Endothelial cell of umbilical vein (primary cell): ENCODE measurements at regions not wholly inside any gene's neighbourhood (a gene's known extent, or its start where the extent isn't known, plus 50 kb on each side); places are given as distances from the start of the nearest gene placed in this dataset.

Experiments
- BruUV-seq: library from RNA; stranded (reverse); fragments of 400-500 nt; replicated peaks from 2 replicates; lab custom pipeline; 2021; lab: Mats Ljungman, UMichigan
- CTCF ChIA-PET: fragments of 300-600, 350-600 bp; sonication (Branson Sonifier 250); formaldehyde crosslinking; loops from one replicate; lab custom pipeline; 2021; ENCODE audit warnings: antibody characterized with exemption, inconsistent platforms; lab: Charles Lee
- POLR2A ChIA-PET: fragments of 300-600, 350-600 bp; sonication (Branson Sonifier 250); formaldehyde crosslinking; loops from one replicate; lab custom pipeline; 2021; ENCODE audit warnings: antibody characterized with exemption, inconsistent platforms; lab: Charles Lee
- DNase-seq: peaks from one replicate; pipeline ENCODE4 v3.0.0-alpha.2; 2011; ENCODE audit warnings: low read depth, low spot score
- FAIRE-seq: peaks from 2 replicates; lab custom pipeline; 2011; peaks lifted over from hg19 to GRCh38; lab: Jason Lieb, UNC
- H2AFZ ChIP-seq: 2 replicates; pipeline ENCODE4 v1.6.0; 2012; ENCODE audit warnings: low read depth, low read length, control low read depth, inconsistent platforms
- H3K27ac ChIP-seq: 2 replicates; pipeline ENCODE4 v1.5.1; 2011; ENCODE audit warnings: low read depth, mild to moderate bottlenecking, control low read depth, low read length, moderate library complexity; ENCODE audit not compliant: insufficient read depth
- H3K27me3 ChIP-seq, 2 experiments: 2 replicates each; pipeline versions ENCODE4 v1.6.0 to v1.6.1; 2011; ENCODE audit warnings: low read length in 2 of 2, mixed read lengths in 1 of 2; ENCODE audit not compliant: control insufficient read depth in 2 of 2, insufficient read depth in 2 of 2
- H3K36me3 ChIP-seq, 2 experiments: 2 replicates in 1 of 2; 3 replicates in 1 of 2; pipeline ENCODE4 v1.5.1; 2011; ENCODE audit warnings: low read length in 2 of 2, mild to moderate bottlenecking in 1 of 2, moderate library complexity in 1 of 2; ENCODE audit not compliant: control insufficient read depth in 2 of 2, insufficient read depth in 2 of 2; ENCODE audit errors: extremely low read depth in 1 of 2
- H3K4me1 ChIP-seq: 3 replicates; pipeline ENCODE4 v1.5.1; 2011; ENCODE audit warnings: mild to moderate bottlenecking, low read length; ENCODE audit not compliant: control insufficient read depth, insufficient read depth; ENCODE audit errors: extremely low read depth
- H3K4me2 ChIP-seq: 2 replicates; pipeline ENCODE4 v1.6.1; 2011; ENCODE audit warnings: low read length, control low read depth, mixed read lengths; ENCODE audit not compliant: insufficient read depth
- H3K4me3 ChIP-seq, 3 experiments: fragments of 200-600 bp in 1 of 3; sonication (generic), shearing (Covaris generic) in 1 of 3; replicated peaks in 1 of 3; 2 replicates each; pipeline ENCODE4 v1.5.1; 2011 to 2016; ENCODE audit warnings: control low read depth in 3 of 3, low read length in 3 of 3, mild to moderate bottlenecking in 2 of 3, inconsistent platforms in 1 of 3, low read depth in 1 of 3, moderate library complexity in 1 of 3; ENCODE audit not compliant: insufficient read depth in 1 of 3
- H3K79me2 ChIP-seq: 2 replicates; pipeline ENCODE4 v1.6.0; 2012; ENCODE audit warnings: low read length, inconsistent platforms; ENCODE audit not compliant: control insufficient read depth, insufficient read depth
- H3K9ac ChIP-seq: replicated peaks from 2 replicates; pipeline ENCODE3; 2011; ENCODE audit warnings: low read length, control low read depth; ENCODE audit not compliant: insufficient read depth; ENCODE audit errors: extremely low read depth
- H3K9me1 ChIP-seq: replicated peaks from 3 replicates; pipeline ENCODE4 v1.6.0; 2011; ENCODE audit warnings: mild to moderate bottlenecking, low read length; ENCODE audit not compliant: control insufficient read depth, insufficient read depth; ENCODE audit errors: extremely low read depth
- H3K9me3 ChIP-seq: replicated peaks from 2 replicates; pipeline ENCODE4 v1.5.1; 2012; ENCODE audit warnings: low read length, inconsistent platforms; ENCODE audit not compliant: control insufficient read depth, insufficient read depth
- H4K20me1 ChIP-seq: replicated peaks from 2 replicates; pipeline ENCODE3; 2011; ENCODE audit warnings: mild to moderate bottlenecking, low read length; ENCODE audit not compliant: control insufficient read depth, insufficient read depth; ENCODE audit errors: extremely low read depth
- EZH2 ChIP-seq: IDR thresholded peaks from 2 replicates; pipeline ENCODE4 v1.6.1; 2012; ENCODE audit warnings: borderline replicate concordance, low read depth, mild to moderate bottlenecking, moderate library complexity, low read length, inconsistent platforms; ENCODE audit not compliant: severe bottlenecking
- FOS ChIP-seq: IDR thresholded peaks from 2 replicates; pipeline ENCODE4 v1.6.1; 2011; ENCODE audit warnings: mild to moderate bottlenecking, low read length, moderate library complexity, borderline replicate concordance; ENCODE audit not compliant: insufficient read depth
- GATA2 ChIP-seq: IDR thresholded peaks from 2 replicates; pipeline ENCODE4 v1.7.0; 2011; ENCODE audit warnings: low read depth, mild to moderate bottlenecking, moderate library complexity, mixed read lengths, low read length; ENCODE audit not compliant: insufficient read length, insufficient read depth
- JUN ChIP-seq: IDR thresholded peaks from 2 replicates; pipeline ENCODE4 v1.6.1; 2011; ENCODE audit warnings: borderline replicate concordance, low read depth; ENCODE audit not compliant: insufficient read length, insufficient read depth
- POLR2A ChIP-seq: IDR thresholded peaks from 2 replicates; pipeline ENCODE4 v1.6.1; 2012; ENCODE audit warnings: low read depth, mild to moderate bottlenecking, control low read depth, low read length
- POLR2AphosphoS5 ChIP-seq: IDR thresholded peaks from 2 replicates; pipeline ENCODE4 v1.6.1; 2012; ENCODE audit warnings: low read depth, mild to moderate bottlenecking, control low read depth, low read length, moderate library complexity; ENCODE audit not compliant: insufficient read depth
- dilution Hi-C: fragments of 300-500 bp; cut with MboI; formaldehyde crosslinking; loops from one replicate; pipeline ENCODE4 v1.15.0; 2019; ENCODE audit warnings: low sequenced_read_pairs; ENCODE audit not compliant: extremely low pct_ligation_motif_present
- intact Hi-C: fragments of 100-400 bp; cut with micrococcal nuclease; formaldehyde crosslinking; loops from one replicate; pipeline ENCODE4 v1.10.0; 2022
- TF ChIP-seq, protein P1 (sequence below), 2 donors: IDR thresholded peaks; 1 replicate in 1 of 2; 2 replicates in 1 of 2; pipeline ENCODE4 v1.5.1; 2011; ENCODE audit warnings: low read length in 2 of 2, mild to moderate bottlenecking in 2 of 2, moderate library complexity in 2 of 2, control low read depth in 1 of 2, inconsistent platforms in 1 of 2, low read depth in 1 of 2; ENCODE audit not compliant: insufficient read depth in 1 of 2; ENCODE audit errors: extremely low read depth in 1 of 2

DNA sequence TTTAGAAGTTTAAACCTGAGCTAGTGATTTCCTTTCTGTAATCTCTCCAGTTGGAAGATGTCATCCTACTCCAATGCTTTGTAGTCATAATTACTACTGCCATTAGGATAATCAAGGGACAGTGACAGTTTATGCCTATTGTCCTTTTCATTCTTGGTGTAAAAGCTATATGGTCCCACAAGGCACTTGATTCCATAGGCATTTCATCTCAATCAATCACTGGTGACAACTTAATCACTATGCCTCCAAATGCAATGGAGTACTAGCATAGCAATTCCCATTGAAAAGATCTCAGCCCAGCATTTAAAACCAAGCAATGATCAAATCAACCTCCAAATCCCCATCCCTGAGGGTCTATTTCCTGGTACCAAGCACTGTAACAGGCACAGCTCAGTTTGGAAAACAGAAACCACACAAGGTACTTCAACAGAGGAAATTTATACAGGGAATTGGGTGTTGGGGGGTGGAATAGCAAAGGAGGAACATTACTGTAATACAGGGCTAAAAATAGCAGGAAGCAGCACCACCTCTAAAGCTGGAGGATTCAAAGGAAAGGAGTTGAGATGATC is 51.0 kb downstream of the FHIP2A start:
- CTCF ChIA-PET: interaction anchor here (1.1 to 1.2 kb wide), 2 partner anchors 11 to 257 kb away, joined by 3 to 5 read pairs; no protein-coding TSS in a partner anchor
- H3K27me3 ChIP-seq: no peaks in the 10 kb centered on the region
- no peaks in the 10 kb centered on the region for H4K20me1 ChIP-seq
- TSS peak; percentile 2 for BruUV-seq
- dilution Hi-C loops: no loop called here
- FAIRE-seq (no peak), DNase-seq (no peak)
- H3K9me3 ChIP-seq: no peaks in the 10 kb centered on the region
- intact Hi-C loops: no loop called here
- no peak overlapping the region for H3K4me3 ChIP-seq
- no peak overlapping the region for H3K4me2 ChIP-seq
- no peak overlapping the region for H2AFZ ChIP-seq
- POLR2A ChIA-PET: no interaction called here
- no peaks in the 10 kb centered on the region for H3K9me1 ChIP-seq
- no peak overlapping the region for H3K9ac ChIP-seq
- peaks cover 23% of the 10 kb centered on the region for H3K4me1 ChIP-seq
- H3K79me2 ChIP-seq: no peaks in the 10 kb centered on the region
- TF ChIP-seq GATA2 (no peak), POLR2A (no peak), FOS (no peak)
- TF ChIP-seq, protein P1, sequence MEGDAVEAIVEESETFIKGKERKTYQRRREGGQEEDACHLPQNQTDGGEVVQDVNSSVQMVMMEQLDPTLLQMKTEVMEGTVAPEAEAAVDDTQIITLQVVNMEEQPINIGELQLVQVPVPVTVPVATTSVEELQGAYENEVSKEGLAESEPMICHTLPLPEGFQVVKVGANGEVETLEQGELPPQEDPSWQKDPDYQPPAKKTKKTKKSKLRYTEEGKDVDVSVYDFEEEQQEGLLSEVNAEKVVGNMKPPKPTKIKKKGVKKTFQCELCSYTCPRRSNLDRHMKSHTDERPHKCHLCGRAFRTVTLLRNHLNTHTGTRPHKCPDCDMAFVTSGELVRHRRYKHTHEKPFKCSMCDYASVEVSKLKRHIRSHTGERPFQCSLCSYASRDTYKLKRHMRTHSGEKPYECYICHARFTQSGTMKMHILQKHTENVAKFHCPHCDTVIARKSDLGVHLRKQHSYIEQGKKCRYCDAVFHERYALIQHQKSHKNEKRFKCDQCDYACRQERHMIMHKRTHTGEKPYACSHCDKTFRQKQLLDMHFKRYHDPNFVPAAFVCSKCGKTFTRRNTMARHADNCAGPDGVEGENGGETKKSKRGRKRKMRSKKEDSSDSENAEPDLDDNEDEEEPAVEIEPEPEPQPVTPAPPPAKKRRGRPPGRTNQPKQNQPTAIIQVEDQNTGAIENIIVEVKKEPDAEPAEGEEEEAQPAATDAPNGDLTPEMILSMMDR (IDR thresholded peaks at IDR 0.05; ENCODE audit: extremely low read depth in 1 of 2, insufficient read depth in 1 of 2, low read depth in 1 of 2, low read length in 2 of 2): no peak
- no peaks in the 10 kb centered on the region for H3K36me3 ChIP-seq
- no peak overlapping the region for H3K27ac ChIP-seq

DNA sequence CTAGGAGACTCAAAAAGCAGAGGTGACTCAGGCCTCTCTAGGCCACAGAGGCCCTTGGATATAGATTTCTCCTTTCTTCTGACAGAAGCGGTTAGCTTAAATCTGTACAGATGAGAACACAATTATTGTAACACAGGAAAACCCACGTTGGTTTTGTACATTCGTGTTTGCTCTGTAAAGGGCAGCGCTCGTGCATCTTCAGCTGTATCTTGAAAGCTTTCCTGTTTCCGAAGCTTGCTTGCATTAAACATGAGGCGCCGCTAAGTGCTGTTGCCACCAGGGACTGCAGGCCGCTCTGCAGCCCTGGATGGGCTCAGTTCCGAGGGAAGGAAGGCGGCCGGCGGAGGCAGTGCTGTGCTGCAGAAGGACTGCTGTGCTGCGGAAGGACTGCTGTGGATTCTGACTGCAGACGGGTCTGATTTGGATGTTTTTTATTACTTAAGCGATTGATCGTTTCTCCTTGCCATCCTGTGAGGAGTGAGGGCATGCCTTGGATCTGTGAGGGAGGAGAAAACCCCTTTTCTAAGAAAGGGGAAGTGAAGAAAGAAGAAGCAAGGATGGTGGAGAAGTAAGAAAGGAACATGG is 53.3 kb downstream of the FHIP2A start:
- H3K27me3 ChIP-seq: no peaks in the 10 kb centered on the region
- H4K20me1 ChIP-seq: no peaks in the 10 kb centered on the region
- H3K79me2 ChIP-seq: no peaks in the 10 kb centered on the region
- TF ChIP-seq EZH2: no peak
- TF ChIP-seq JUN: no peak
- TF ChIP-seq POLR2AphosphoS5: no peak
- TF ChIP-seq, protein P1 (IDR thresholded peaks at IDR 0.05; ENCODE audit: extremely low read depth in 1 of 2, insufficient read depth in 1 of 2, low read depth in 1 of 2, low read length in 2 of 2): peak in 1 of 2 donors; percentile 10
- H3K4me2 ChIP-seq: no peak overlapping the region
- H3K9ac ChIP-seq: no peak overlapping the region
- POLR2A ChIA-PET: no interaction called here
- no peaks in the 10 kb centered on the region for H3K36me3 ChIP-seq
- peaks cover 8% of the 10 kb centered on the region for H3K4me1 ChIP-seq
- dilution Hi-C loops: no loop called here
- peak overlapping the region; percentile 67 for H2AFZ ChIP-seq
- no peak overlapping the region for H3K4me3 ChIP-seq
- FAIRE-seq (no peak), DNase-seq (no peak)
- H3K9me3 ChIP-seq: no peaks in the 10 kb centered on the region
- no peaks in the 10 kb centered on the region for H3K9me1 ChIP-seq
- intact Hi-C loops: no loop called here
- BruUV-seq: no TSS peak
- H3K27ac ChIP-seq: no peak overlapping the region
- CTCF ChIA-PET: interaction anchor here (0.7 to 1.8 kb wide), 3 partner anchors 10 to 255 kb away, joined by 4 to 7 read pairs (median 5); no protein-coding TSS in a partner anchor
